Endothelial cell of umbilical vein (primary cell): ENCODE measurements at regions not wholly inside any gene's neighbourhood (a gene's known extent, or its start where the extent isn't known, plus 50 kb on each side); places are given as distances from the start of the nearest gene placed in this dataset.

Experiments used
- BruUV-seq: library from RNA; stranded (reverse); fragments of 400-500 nt; replicated peaks from 2 replicates; lab custom pipeline; 2021; lab: Mats Ljungman, UMichigan
- CTCF ChIA-PET: fragments of 300-600, 350-600 bp; sonication (Branson Sonifier 250); formaldehyde crosslinking; loops from one replicate; lab custom pipeline; 2021; ENCODE audit warnings: antibody characterized with exemption, inconsistent platforms; lab: Charles Lee
- POLR2A ChIA-PET: fragments of 300-600, 350-600 bp; sonication (Branson Sonifier 250); formaldehyde crosslinking; loops from one replicate; lab custom pipeline; 2021; ENCODE audit warnings: antibody characterized with exemption, inconsistent platforms; lab: Charles Lee
- DNase-seq: peaks from one replicate; pipeline ENCODE4 v3.0.0-alpha.2; 2011; ENCODE audit warnings: low read depth, low spot score
- FAIRE-seq: peaks from 2 replicates; lab custom pipeline; 2011; peaks lifted over from hg19 to GRCh38; lab: Jason Lieb, UNC
- H2AFZ ChIP-seq: 2 replicates; pipeline ENCODE4 v1.6.0; 2012; ENCODE audit warnings: low read depth, low read length, control low read depth, inconsistent platforms
- H3K27ac ChIP-seq: 2 replicates; pipeline ENCODE4 v1.5.1; 2011; ENCODE audit warnings: low read depth, mild to moderate bottlenecking, control low read depth, low read length, moderate library complexity; ENCODE audit not compliant: insufficient read depth
- H3K27me3 ChIP-seq, 2 experiments: 2 replicates each; pipeline versions ENCODE4 v1.6.0 to v1.6.1; 2011; ENCODE audit warnings: low read length in 2 of 2, mixed read lengths in 1 of 2; ENCODE audit not compliant: control insufficient read depth in 2 of 2, insufficient read depth in 2 of 2
- H3K36me3 ChIP-seq, 2 experiments: 2 replicates in 1 of 2; 3 replicates in 1 of 2; pipeline ENCODE4 v1.5.1; 2011; ENCODE audit warnings: low read length in 2 of 2, mild to moderate bottlenecking in 1 of 2, moderate library complexity in 1 of 2; ENCODE audit not compliant: control insufficient read depth in 2 of 2, insufficient read depth in 2 of 2; ENCODE audit errors: extremely low read depth in 1 of 2
- H3K4me1 ChIP-seq: 3 replicates; pipeline ENCODE4 v1.5.1; 2011; ENCODE audit warnings: mild to moderate bottlenecking, low read length; ENCODE audit not compliant: control insufficient read depth, insufficient read depth; ENCODE audit errors: extremely low read depth
- H3K4me2 ChIP-seq: 2 replicates; pipeline ENCODE4 v1.6.1; 2011; ENCODE audit warnings: low read length, control low read depth, mixed read lengths; ENCODE audit not compliant: insufficient read depth
- H3K4me3 ChIP-seq, 3 experiments: fragments of 200-600 bp in 1 of 3; sonication (generic), shearing (Covaris generic) in 1 of 3; replicated peaks in 1 of 3; 2 replicates each; pipeline ENCODE4 v1.5.1; 2011 to 2016; ENCODE audit warnings: control low read depth in 3 of 3, low read length in 3 of 3, mild to moderate bottlenecking in 2 of 3, inconsistent platforms in 1 of 3, low read depth in 1 of 3, moderate library complexity in 1 of 3; ENCODE audit not compliant: insufficient read depth in 1 of 3
- H3K79me2 ChIP-seq: 2 replicates; pipeline ENCODE4 v1.6.0; 2012; ENCODE audit warnings: low read length, inconsistent platforms; ENCODE audit not compliant: control insufficient read depth, insufficient read depth
- H3K9ac ChIP-seq: replicated peaks from 2 replicates; pipeline ENCODE3; 2011; ENCODE audit warnings: low read length, control low read depth; ENCODE audit not compliant: insufficient read depth; ENCODE audit errors: extremely low read depth
- H3K9me1 ChIP-seq: replicated peaks from 3 replicates; pipeline ENCODE4 v1.6.0; 2011; ENCODE audit warnings: mild to moderate bottlenecking, low read length; ENCODE audit not compliant: control insufficient read depth, insufficient read depth; ENCODE audit errors: extremely low read depth
- H3K9me3 ChIP-seq: replicated peaks from 2 replicates; pipeline ENCODE4 v1.5.1; 2012; ENCODE audit warnings: low read length, inconsistent platforms; ENCODE audit not compliant: control insufficient read depth, insufficient read depth
- H4K20me1 ChIP-seq: replicated peaks from 2 replicates; pipeline ENCODE3; 2011; ENCODE audit warnings: mild to moderate bottlenecking, low read length; ENCODE audit not compliant: control insufficient read depth, insufficient read depth; ENCODE audit errors: extremely low read depth
- EZH2 ChIP-seq: IDR thresholded peaks from 2 replicates; pipeline ENCODE4 v1.6.1; 2012; ENCODE audit warnings: borderline replicate concordance, low read depth, mild to moderate bottlenecking, moderate library complexity, low read length, inconsistent platforms; ENCODE audit not compliant: severe bottlenecking
- FOS ChIP-seq: IDR thresholded peaks from 2 replicates; pipeline ENCODE4 v1.6.1; 2011; ENCODE audit warnings: mild to moderate bottlenecking, low read length, moderate library complexity, borderline replicate concordance; ENCODE audit not compliant: insufficient read depth
- GATA2 ChIP-seq: IDR thresholded peaks from 2 replicates; pipeline ENCODE4 v1.7.0; 2011; ENCODE audit warnings: low read depth, mild to moderate bottlenecking, moderate library complexity, mixed read lengths, low read length; ENCODE audit not compliant: insufficient read length, insufficient read depth
- JUN ChIP-seq: IDR thresholded peaks from 2 replicates; pipeline ENCODE4 v1.6.1; 2011; ENCODE audit warnings: borderline replicate concordance, low read depth; ENCODE audit not compliant: insufficient read length, insufficient read depth
- MYC ChIP-seq: IDR thresholded peaks from one replicate; pipeline ENCODE4 v1.6.1; 2011; ENCODE audit warnings: mild to moderate bottlenecking, low read depth, low read length
- POLR2A ChIP-seq: IDR thresholded peaks from 2 replicates; pipeline ENCODE4 v1.6.1; 2012; ENCODE audit warnings: low read depth, mild to moderate bottlenecking, control low read depth, low read length
- POLR2AphosphoS5 ChIP-seq: IDR thresholded peaks from 2 replicates; pipeline ENCODE4 v1.6.1; 2012; ENCODE audit warnings: low read depth, mild to moderate bottlenecking, control low read depth, low read length, moderate library complexity; ENCODE audit not compliant: insufficient read depth
- dilution Hi-C: fragments of 300-500 bp; cut with MboI; formaldehyde crosslinking; loops from one replicate; pipeline ENCODE4 v1.15.0; 2019; ENCODE audit warnings: low sequenced_read_pairs; ENCODE audit not compliant: extremely low pct_ligation_motif_present
- intact Hi-C: fragments of 100-400 bp; cut with micrococcal nuclease; formaldehyde crosslinking; loops from one replicate; pipeline ENCODE4 v1.10.0; 2022
- TF ChIP-seq, protein P1 (sequence below): IDR thresholded peaks from 2 replicates; pipeline ENCODE4 v1.6.1; 2011; ENCODE audit not compliant: insufficient read depth, insufficient read length

DNA sequence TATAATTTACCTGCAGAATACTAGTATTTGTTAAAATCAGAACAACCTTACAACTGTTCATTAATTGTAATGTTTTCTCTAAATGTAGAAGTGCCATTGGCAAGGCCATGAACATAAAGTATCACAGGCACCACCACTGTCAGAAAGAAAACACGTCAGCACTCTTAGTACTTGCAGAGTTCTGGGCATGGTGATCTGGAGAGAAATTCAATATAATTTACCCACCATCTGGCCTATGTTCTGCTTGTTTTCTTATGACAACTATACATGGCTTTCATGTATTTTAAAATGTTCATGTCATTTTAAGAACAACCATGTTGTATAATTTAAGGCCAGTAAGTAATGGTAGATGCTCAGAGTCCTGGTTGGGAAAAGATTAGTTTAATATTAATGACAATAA, 114.2 kb upstream of the SULT1C3 start:
- Histone ChIP-seq H3K36me3 (no peaks in the 10 kb centered on the region), H3K4me2 (no peak overlapping the region), H3K9ac (no peak overlapping the region), H3K4me3 (no peak overlapping the region), H3K4me1 (no peaks in the 10 kb centered on the region), H3K9me1 (no peaks in the 10 kb centered on the region), H3K27ac (no peak overlapping the region), H3K27me3 (no peaks in the 10 kb centered on the region), H3K79me2 (no peaks in the 10 kb centered on the region), H3K9me3 (no peaks in the 10 kb centered on the region), H2AFZ (no peak overlapping the region), H4K20me1 (no peaks in the 10 kb centered on the region)
- intact Hi-C loops (no loop called here), dilution Hi-C loops (no loop called here)
- ChIA-PET CTCF (no interaction called here), POLR2A (no interaction called here)
- FAIRE-seq (no peak), DNase-seq (no peak)
- TF ChIP-seq JUN (no peak), FOS (no peak), GATA2 (no peak), EZH2 (no peak), POLR2AphosphoS5 (no peak)
- BruUV-seq, result no TSS peak

DNA sequence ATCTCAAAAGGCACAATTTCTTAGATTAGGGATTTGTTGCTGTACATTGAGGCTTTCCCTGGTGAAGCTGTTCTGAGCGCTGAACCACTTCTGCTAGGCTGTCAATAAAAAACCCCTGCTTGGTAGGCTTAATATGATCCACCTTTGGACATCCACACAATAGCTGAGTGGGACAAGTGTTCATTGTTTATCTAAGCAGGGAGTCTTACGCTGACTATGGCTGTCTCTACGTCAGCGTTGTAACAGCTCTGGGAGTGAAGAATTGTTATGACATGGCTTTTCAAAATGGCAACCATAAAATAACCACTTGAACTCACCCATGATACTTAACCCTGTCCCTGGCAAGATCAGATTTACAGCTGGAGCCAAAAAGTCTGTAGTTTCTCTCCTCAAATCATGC, 111.5 kb upstream of the SULT1C3 start:
- dilution Hi-C loops (no loop called here), intact Hi-C loops (no loop called here)
- DNase-seq (no peak), FAIRE-seq (no peak)
- Histone ChIP-seq H3K4me3 (no peak overlapping the region), H3K27me3 (no peaks in the 10 kb centered on the region), H3K27ac (no peak overlapping the region), H3K79me2 (no peaks in the 10 kb centered on the region), H2AFZ (no peak overlapping the region), H3K9ac (no peak overlapping the region), H3K36me3 (no peaks in the 10 kb centered on the region), H3K9me1 (no peaks in the 10 kb centered on the region), H3K4me1 (no peaks in the 10 kb centered on the region), H4K20me1 (no peaks in the 10 kb centered on the region), H3K9me3 (peaks cover under 1% of the 10 kb centered on the region), H3K4me2 (no peak overlapping the region)
- POLR2A ChIA-PET, result no interaction called here
- TF ChIP-seq FOS (no peak), JUN (no peak), MYC (no peak), POLR2AphosphoS5 (no peak), POLR2A (no peak), EZH2 (no peak), GATA2 (no peak)
- TF ChIP-seq, protein P1, sequence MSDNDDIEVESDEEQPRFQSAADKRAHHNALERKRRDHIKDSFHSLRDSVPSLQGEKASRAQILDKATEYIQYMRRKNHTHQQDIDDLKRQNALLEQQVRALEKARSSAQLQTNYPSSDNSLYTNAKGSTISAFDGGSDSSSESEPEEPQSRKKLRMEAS, result no peak
- CTCF ChIA-PET, result no interaction called here
- BruUV-seq, result no TSS peak
